KBM-7 (cell line): ENCODE measurements at regions not wholly inside any gene's neighbourhood (a gene's known extent, or its start where the extent isn't known, plus 50 kb on each side); places are given as distances from the start of the nearest gene placed in this dataset.

Source experiments
- DNase-seq: peaks from one replicate; pipeline ENCODE4 v3.0.0-alpha.2; 2015
- in situ Hi-C: fragments of 300-500 bp; cut with MboI; formaldehyde crosslinking; loops from 2 replicates; pipeline ENCODE4 v1.14.3; 2020; ENCODE audit warnings: low sequenced_read_pairs, low pct_unique_long_range_greater_than_20kb, mixed read lengths

DNA sequence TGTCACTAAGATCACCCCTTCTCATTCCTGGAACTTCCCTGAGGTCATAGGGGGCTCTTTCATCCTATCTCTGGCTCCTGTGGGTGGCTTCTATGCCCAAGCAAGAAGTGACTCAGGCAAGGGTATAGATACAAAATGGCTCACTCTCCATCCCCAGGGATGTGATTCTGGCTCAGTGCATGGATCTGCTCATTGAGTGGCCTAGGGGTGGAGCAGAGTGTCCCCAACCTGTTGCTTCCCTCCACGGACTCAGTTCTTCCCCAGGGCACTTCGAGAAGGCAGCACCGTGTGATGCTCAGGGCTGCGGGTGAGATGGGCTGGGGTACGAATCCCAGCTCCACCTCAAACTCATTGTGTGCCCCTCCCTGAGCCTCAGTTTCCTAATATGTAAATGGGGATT is 136.4 kb downstream of the PTPRS start:
- no peak for DNase-seq
- in situ Hi-C loops, result no loop called here
